Fibroblast of skin of right biceps (primary cell): ENCODE measurements at regions not wholly inside any gene's neighbourhood (a gene's known extent, or its start where the extent isn't known, plus 50 kb on each side); places are given as distances from the start of the nearest gene placed in this dataset.
"Not testable (repeated sequence)": the region's sequence is repeated elsewhere in the genome, so short reads cannot be mapped to it uniquely, and the experiment has no call there.

Experiments used
- DNase-seq: peaks from one replicate; pipeline ENCODE4 v3.0.0-alpha.2; 2013

GRCh38 chr2:21812766-21813165 is 689.0 kb downstream of the TDRD15 start:
- DNase-seq = no peak

- no peak for DNase-seq
Measured at GRCh38 chr2:21814588-21815149, 690.9 kb downstream of the TDRD15 start.

GRCh38 chr2:21818212-21818795 is 694.5 kb downstream of the TDRD15 start:
- DNase-seq = no peak

- DNase-seq = peak; percentile 66
Measured at GRCh38 chr2:21819454-21819853, 695.7 kb downstream of the TDRD15 start.

GRCh38 chr2:21820271-21820670 is 696.5 kb downstream of the TDRD15 start:
- no peak for DNase-seq

GRCh38 chr2:21821672-21822227 is 698.0 kb downstream of the TDRD15 start:
- peak; percentile 10 for DNase-seq

- DNase-seq = no peak
Measured at GRCh38 chr2:21822505-21822904, 698.7 kb downstream of the TDRD15 start.

- DNase-seq = no peak
Measured at GRCh38 chr2:21833767-21834166, 710.0 kb downstream of the TDRD15 start.

GRCh38 chr2:21836261-21836660 is 712.5 kb downstream of the TDRD15 start:
- DNase-seq = peak; percentile 17

GRCh38 chr2:21836719-21837118 is 713.0 kb downstream of the TDRD15 start:
- DNase-seq = no peak

- DNase-seq = peak; percentile 91
Measured at GRCh38 chr2:21837168-21837960, 713.6 kb downstream of the TDRD15 start.

- DNase-seq = no peak
Measured at GRCh38 chr2:21841341-21841740, 717.6 kb downstream of the TDRD15 start.

GRCh38 chr2:21850367-21850766 is 726.6 kb downstream of the TDRD15 start:
- DNase-seq = not testable (repeated sequence)

GRCh38 chr2:21854938-21855337 is 731.2 kb downstream of the TDRD15 start:
- DNase-seq = no peak

GRCh38 chr2:21856708-21857107 is 732.9 kb downstream of the TDRD15 start:
- DNase-seq = no peak

- no peak for DNase-seq
Measured at GRCh38 chr2:21860907-21861306, 737.1 kb downstream of the TDRD15 start.

- DNase-seq = no peak
Measured at GRCh38 chr2:21866316-21866715, 742.5 kb downstream of the TDRD15 start.

GRCh38 chr2:21887881-21888280 is 764.1 kb downstream of the TDRD15 start:
- DNase-seq = no peak

- DNase-seq = no peak
Measured at GRCh38 chr2:21890041-21890440, 766.3 kb downstream of the TDRD15 start.

- DNase-seq = no peak
Measured at GRCh38 chr2:21890716-21891115, 766.9 kb downstream of the TDRD15 start.

GRCh38 chr2:21891191-21891590 is 767.4 kb downstream of the TDRD15 start:
- DNase-seq = no peak

- DNase-seq = no peak
Measured at GRCh38 chr2:21892140-21892539, 768.4 kb downstream of the TDRD15 start.

- DNase-seq = no peak
Measured at GRCh38 chr2:21895200-21895599, 771.4 kb downstream of the TDRD15 start.
